ENCODE measurements at regions not wholly inside any gene's neighbourhood (a gene's known extent, or its start where the extent isn't known, plus 50 kb on each side); places are given as distances from the start of the nearest gene placed in this dataset.
A peak's percentile ranks its signal among the peaks of the same experiment; 100 is the strongest.

GRCh38 chr5:166188501-166189325 is 2102.7 kb upstream of the WWC1 start:
- Histone ChIP-seq H3K27ac (ENCODE audit: low read depth, low read length) (no peak overlapping the region), H3K27me3 (ENCODE audit: control insufficient read depth, insufficient read depth, low read length, poor library complexity, severe bottlenecking) (no peaks in the 10 kb centered on the region), H3K9ac (ENCODE audit: extremely low read depth, low read length, poor library complexity, severe bottlenecking) (no peak overlapping the region), H3K4me3 (ENCODE audit: low read length) (no peak overlapping the region), H3K36me3 (ENCODE audit: control insufficient read depth, insufficient read depth, low read length) (no peaks in the 10 kb centered on the region), H3K4me1 (ENCODE audit: control insufficient read depth, insufficient read depth, low read length) (no peaks in the 10 kb centered on the region), H3K9me3 (ENCODE audit: control insufficient read depth, low read length) (no peaks in the 10 kb centered on the region)
- no peaks in the 10 kb centered on the region for H3K36me3 Mint-ChIP-seq (ENCODE audit: low read depth)
- no peak for TF ChIP-seq CTCF (conservative IDR thresholded peaks at IDR 0.05)
- 64 to 98% methylated on average over 1 to 7 of the region's 7 CpGs for WGBS, 2 experiments (ENCODE audit: insufficient coverage in 1 of 2, insufficient read length in 1 of 2)
- no peaks in the 10 kb centered on the region for H3K27me3 Mint-ChIP-seq (ENCODE audit: insufficient read depth)
- no peak overlapping the region for H3K27ac Mint-ChIP-seq
- no peaks in the 10 kb centered on the region for H3K9me3 Mint-ChIP-seq
- H3K4me1 Mint-ChIP-seq = no peaks in the 10 kb centered on the region
- no peak overlapping the region for H3K4me3 Mint-ChIP-seq
- DNase-seq = peak; percentile 38

GRCh38 chr5:166192696-166193095 is 2098.7 kb upstream of the WWC1 start:
- peaks cover 3% of the 10 kb centered on the region for H3K4me1 ChIP-seq (ENCODE audit: control insufficient read depth, insufficient read depth, low read length)
- Mint-ChIP-seq H3K27ac (no peak overlapping the region), H3K9me3 (no peaks in the 10 kb centered on the region), H3K4me1 (no peaks in the 10 kb centered on the region), H3K27me3 (ENCODE audit: insufficient read depth) (no peaks in the 10 kb centered on the region), H3K4me3 (no peak overlapping the region), H3K36me3 (ENCODE audit: low read depth) (no peaks in the 10 kb centered on the region)
- H3K27ac ChIP-seq (ENCODE audit: low read depth, low read length) = no peak overlapping the region
- TF ChIP-seq CTCF (conservative IDR thresholded peaks at IDR 0.05) = no peak
- H3K9ac ChIP-seq (ENCODE audit: extremely low read depth, low read length, poor library complexity, severe bottlenecking) = no peak overlapping the region
- H3K27me3 ChIP-seq (ENCODE audit: control insufficient read depth, insufficient read depth, low read length, poor library complexity, severe bottlenecking) = no peaks in the 10 kb centered on the region
- H3K4me3 ChIP-seq (ENCODE audit: low read length) = no peak overlapping the region
- 59 to 100% methylated on average over 2 to 3 of the region's 3 CpGs for WGBS, 2 experiments (ENCODE audit: insufficient coverage in 1 of 2, insufficient read length in 1 of 2)
- no peak for DNase-seq
- H3K36me3 ChIP-seq (ENCODE audit: control insufficient read depth, insufficient read depth, low read length) = no peaks in the 10 kb centered on the region
- no peaks in the 10 kb centered on the region for H3K9me3 ChIP-seq (ENCODE audit: control insufficient read depth, low read length)

GRCh38 chr5:166195981-166196380 is 2095.5 kb upstream of the WWC1 start:
- Mint-ChIP-seq H3K27me3 (ENCODE audit: insufficient read depth) (no peaks in the 10 kb centered on the region), H3K27ac (no peak overlapping the region), H3K4me1 (no peaks in the 10 kb centered on the region), H3K4me3 (no peak overlapping the region), H3K36me3 (ENCODE audit: low read depth) (no peaks in the 10 kb centered on the region), H3K9me3 (no peaks in the 10 kb centered on the region)
- no peaks in the 10 kb centered on the region for H3K36me3 ChIP-seq (ENCODE audit: control insufficient read depth, insufficient read depth, low read length)
- H3K4me1 ChIP-seq (ENCODE audit: control insufficient read depth, insufficient read depth, low read length) = peaks cover 3% of the 10 kb centered on the region
- DNase-seq = no peak
- WGBS, 2 experiments (ENCODE audit: insufficient coverage in 1 of 2, insufficient read length in 1 of 2) = 94 to 100% methylated on average over 2 to 3 of the region's 3 CpGs
- no peak overlapping the region for H3K27ac ChIP-seq (ENCODE audit: low read depth, low read length)
- H3K27me3 ChIP-seq (ENCODE audit: control insufficient read depth, insufficient read depth, low read length, poor library complexity, severe bottlenecking) = no peaks in the 10 kb centered on the region
- H3K4me3 ChIP-seq (ENCODE audit: low read length) = no peak overlapping the region
- H3K9me3 ChIP-seq (ENCODE audit: control insufficient read depth, low read length) = no peaks in the 10 kb centered on the region
- no peak for TF ChIP-seq CTCF (conservative IDR thresholded peaks at IDR 0.05)
- no peak overlapping the region for H3K9ac ChIP-seq (ENCODE audit: extremely low read depth, low read length, poor library complexity, severe bottlenecking)

All from endodermal cell (in vitro differentiated cells).